Adrenal gland (tissue), 9 donors: ENCODE measurements at regions not wholly inside any gene's neighbourhood (a gene's known extent, or its start where the extent isn't known, plus 50 kb on each side); places are given as distances from the start of the nearest gene placed in this dataset.
"Not testable (repeated sequence)": the region's sequence is repeated elsewhere in the genome, so short reads cannot be mapped to it uniquely, and the experiment has no call there.

Experiments
- DNase-seq, 7 donors: peaks; one replicate each; pipeline ENCODE4 v3.0.0-alpha.2; 2019 to 2020
- H3K27ac ChIP-seq, 5 donors: fragments of 200-600 bp; sonication (generic) in 4 of 5; 1 replicate in 3 of 5; 2 replicates in 2 of 5; pipeline versions ENCODE4 v1.5.1 to v1.8.0; 2016 to 2020; ENCODE audit warnings: mild to moderate bottlenecking in 1 of 5
- H3K27me3 ChIP-seq: fragments of 200-600 bp; 2 replicates; pipeline ENCODE4 v1.8.0; 2021
- H3K36me3 ChIP-seq, 2 donors: fragments of 200-600 bp; replicated peaks in 1 of 2; 1 replicate in 1 of 2; 2 replicates in 1 of 2; pipeline versions ENCODE4 v1.5.1 to v1.8.0; 2018 to 2022
- H3K4me1 ChIP-seq, 2 donors: fragments of 200-600 bp; replicated peaks in 1 of 2; 1 replicate in 1 of 2; 2 replicates in 1 of 2; pipeline versions ENCODE4 v1.5.1 to v1.8.0; 2018 to 2021
- H3K4me3 ChIP-seq, 4 donors: fragments of 200-600 bp; sonication (generic) in 3 of 4; one replicate each; pipeline ENCODE4 v1.5.1; 2016 to 2018
- H3K9me3 ChIP-seq, 3 donors: fragments of 200-600 bp; sonication (generic) in 1 of 3; replicated peaks in 1 of 3; 1 replicate in 2 of 3; 2 replicates in 1 of 3; pipeline versions ENCODE4 v1.5.1 to v1.8.0; 2016 to 2021
- POLR2A ChIP-seq, 2 donors: fragments of 450-650 bp; IDR thresholded peaks; one replicate each; pipeline ENCODE4 v1.6.1; 2017; ENCODE audit warnings: antibody characterized with exemption in 2 of 2, mild to moderate bottlenecking in 2 of 2, moderate library complexity in 1 of 2
- WGBS, 4 donors: extraction: QIAGEN DNeasy Blood & Tissue Kit in 2 of 4; methylation state at CpG; one replicate each; pipeline versions ENCODE4 v1.1.5 to v1.1.7; 2013 to 2017; 5-methylcytosine and 5-hydroxymethylcytosine counted together
- intact Hi-C, 2 donors: fragments of 100-400 bp; cut with DNase I; formaldehyde crosslinking; loops; one replicate each; pipeline versions ENCODE4 v1.14.1 to v1.15.0; 2022 to 2023
- TF ChIP-seq, protein P1 (sequence below), 6 experiments: fragments of 450-650 bp in 4 of 6; fragments of 200-600 bp in 2 of 6; sonication (generic) in 1 of 6; IDR thresholded peaks; 1 replicate in 5 of 6; 2 replicates in 1 of 6; pipeline versions ENCODE4 v1.5.1 to v1.8.0; 2016 to 2021; ENCODE audit warnings: antibody characterized with exemption in 6 of 6, mild to moderate bottlenecking in 2 of 6, moderate library complexity in 1 of 6
- donor health status: healthy with polysubstance abuse.
- donor health status: Bipolar disorder and iron deficiency.
- donor health status: DM: yes; HTN: yes; CAD: no.
- donor health status: DM: no; HTN: no; CAD: no.
- donor health status: DM: no; HTN: no; CAD: no.

DNA sequence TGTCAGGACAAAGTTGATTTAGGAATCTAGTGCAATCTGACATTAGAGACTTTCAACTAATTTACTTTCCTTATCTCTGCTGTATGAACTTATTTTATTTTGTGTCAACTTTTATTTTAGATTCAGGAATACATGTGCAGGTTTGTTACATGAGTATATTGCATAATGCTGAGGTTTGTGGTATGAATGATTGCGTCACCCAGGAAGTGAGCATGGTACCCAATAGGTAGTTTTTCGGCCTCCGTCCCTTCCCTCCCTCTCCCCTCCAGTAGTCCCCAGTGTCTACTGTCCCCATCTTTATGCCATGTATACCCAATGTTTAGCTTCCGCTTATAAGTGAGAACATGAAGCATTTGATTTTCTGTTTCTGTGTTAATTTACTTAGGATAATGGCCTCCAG is 68.7 kb upstream of the TEX13D start:
- WGBS, 4 donors, result 73 to 82% (median 77%) methylated on average over 4 of the region's 4 CpGs
- H3K27me3 ChIP-seq, result peaks cover 7% of the 10 kb centered on the region
- no peaks in the 10 kb centered on the region for H3K9me3 ChIP-seq
- H3K27ac ChIP-seq, result no peak overlapping the region
- no peaks in the 10 kb centered on the region for H3K36me3 ChIP-seq
- H3K4me3 ChIP-seq, result no peak overlapping the region
- no peak for TF ChIP-seq POLR2A (IDR thresholded peaks at IDR 0.05)
- TF ChIP-seq, protein P1, sequence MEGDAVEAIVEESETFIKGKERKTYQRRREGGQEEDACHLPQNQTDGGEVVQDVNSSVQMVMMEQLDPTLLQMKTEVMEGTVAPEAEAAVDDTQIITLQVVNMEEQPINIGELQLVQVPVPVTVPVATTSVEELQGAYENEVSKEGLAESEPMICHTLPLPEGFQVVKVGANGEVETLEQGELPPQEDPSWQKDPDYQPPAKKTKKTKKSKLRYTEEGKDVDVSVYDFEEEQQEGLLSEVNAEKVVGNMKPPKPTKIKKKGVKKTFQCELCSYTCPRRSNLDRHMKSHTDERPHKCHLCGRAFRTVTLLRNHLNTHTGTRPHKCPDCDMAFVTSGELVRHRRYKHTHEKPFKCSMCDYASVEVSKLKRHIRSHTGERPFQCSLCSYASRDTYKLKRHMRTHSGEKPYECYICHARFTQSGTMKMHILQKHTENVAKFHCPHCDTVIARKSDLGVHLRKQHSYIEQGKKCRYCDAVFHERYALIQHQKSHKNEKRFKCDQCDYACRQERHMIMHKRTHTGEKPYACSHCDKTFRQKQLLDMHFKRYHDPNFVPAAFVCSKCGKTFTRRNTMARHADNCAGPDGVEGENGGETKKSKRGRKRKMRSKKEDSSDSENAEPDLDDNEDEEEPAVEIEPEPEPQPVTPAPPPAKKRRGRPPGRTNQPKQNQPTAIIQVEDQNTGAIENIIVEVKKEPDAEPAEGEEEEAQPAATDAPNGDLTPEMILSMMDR (IDR thresholded peaks at IDR 0.05), result no peak
- H3K4me1 ChIP-seq, result no peaks in the 10 kb centered on the region
- intact Hi-C loops, result no loop called here
- DNase-seq, result no peak

DNA sequence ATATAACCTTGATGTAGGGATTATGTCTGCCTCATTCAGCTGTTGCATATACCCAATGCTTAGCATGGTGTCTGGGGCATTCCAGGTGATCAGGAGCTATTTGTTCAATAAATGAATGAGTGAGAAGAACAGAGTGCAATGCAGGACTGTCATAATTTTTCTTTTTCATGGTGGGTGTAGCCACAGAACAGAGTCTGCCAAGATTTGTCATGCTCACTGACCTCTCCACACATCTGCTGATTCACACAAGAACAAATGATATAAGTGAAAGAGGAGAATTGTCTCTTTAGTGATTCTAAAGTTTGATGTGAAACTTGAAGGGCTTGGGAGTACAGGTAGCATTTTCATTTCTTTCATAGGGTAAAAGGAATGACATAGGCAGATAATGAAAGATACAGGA is 64.4 kb upstream of the TEX13D start:
- Histone ChIP-seq H3K9me3 (no peaks in the 10 kb centered on the region), H3K4me3 (no peak overlapping the region), H3K36me3 (no peaks in the 10 kb centered on the region), H3K4me1 (no peaks in the 10 kb centered on the region), H3K27ac (no peak overlapping the region), H3K27me3 (peaks cover 7% of the 10 kb centered on the region)
- no peak for DNase-seq
- intact Hi-C loops, result no loop called here
- no peak for TF ChIP-seq POLR2A (IDR thresholded peaks at IDR 0.05)
- TF ChIP-seq, protein P1 (IDR thresholded peaks at IDR 0.05), result no peak

DNA sequence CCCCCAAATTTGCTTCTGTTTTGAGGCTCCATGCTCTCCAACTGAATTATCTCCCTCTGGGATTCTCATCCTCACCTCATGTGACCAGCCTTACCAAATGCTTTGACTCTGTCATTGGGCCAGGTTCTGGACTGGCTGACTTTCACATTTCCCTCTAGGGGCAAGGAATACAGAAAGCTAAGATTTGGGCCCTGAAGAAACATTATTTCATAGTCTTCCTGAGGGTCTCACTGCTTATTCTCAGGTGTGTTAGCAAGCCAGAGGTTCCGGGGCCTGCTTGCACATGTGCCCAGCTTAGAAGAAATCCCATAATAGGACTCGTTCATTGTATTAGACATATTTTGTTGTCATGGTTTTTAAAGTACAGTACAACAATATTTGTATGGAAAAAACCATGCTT is 62.6 kb upstream of the TEX13D start:
- Histone ChIP-seq H3K27me3 (peaks cover 7% of the 10 kb centered on the region), H3K4me1 (no peaks in the 10 kb centered on the region), H3K9me3 (no peaks in the 10 kb centered on the region), H3K4me3 (no peak overlapping the region), H3K36me3 (no peaks in the 10 kb centered on the region), H3K27ac (no peak overlapping the region)
- TF ChIP-seq, protein P1 (IDR thresholded peaks at IDR 0.05), result no peak
- TF ChIP-seq POLR2A (IDR thresholded peaks at IDR 0.05), result no peak
- 75 to 94% (median 85%) methylated on average over 2 of the region's 2 CpGs for WGBS, 4 donors
- intact Hi-C loops, result no loop called here
- DNase-seq, result no peak

DNA sequence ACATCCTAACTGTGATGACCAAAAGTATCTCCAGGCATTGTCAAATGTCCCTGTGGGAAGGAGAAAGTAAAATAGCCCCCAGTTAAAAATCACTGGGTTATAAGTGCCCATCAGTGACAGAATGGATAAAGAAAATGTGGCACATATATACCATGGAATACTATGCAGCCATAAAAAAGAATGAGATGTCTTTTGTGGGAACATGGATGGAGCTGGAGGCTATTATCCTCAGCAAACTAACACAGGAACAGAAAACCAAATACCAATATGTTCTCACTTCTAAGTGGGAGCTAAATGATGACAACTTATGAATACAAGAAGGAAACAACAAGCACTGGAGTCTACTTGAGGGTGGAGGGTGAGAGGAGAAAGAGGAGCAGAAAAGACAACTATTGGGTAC is 60.9 kb upstream of the TEX13D start:
- H3K27ac ChIP-seq, H3K27me3 ChIP-seq, intact Hi-C loops, H3K9me3 ChIP-seq, DNase-seq, H3K4me1 ChIP-seq, H3K36me3 ChIP-seq, H3K4me3 ChIP-seq: not testable (repeated sequence)

DNA sequence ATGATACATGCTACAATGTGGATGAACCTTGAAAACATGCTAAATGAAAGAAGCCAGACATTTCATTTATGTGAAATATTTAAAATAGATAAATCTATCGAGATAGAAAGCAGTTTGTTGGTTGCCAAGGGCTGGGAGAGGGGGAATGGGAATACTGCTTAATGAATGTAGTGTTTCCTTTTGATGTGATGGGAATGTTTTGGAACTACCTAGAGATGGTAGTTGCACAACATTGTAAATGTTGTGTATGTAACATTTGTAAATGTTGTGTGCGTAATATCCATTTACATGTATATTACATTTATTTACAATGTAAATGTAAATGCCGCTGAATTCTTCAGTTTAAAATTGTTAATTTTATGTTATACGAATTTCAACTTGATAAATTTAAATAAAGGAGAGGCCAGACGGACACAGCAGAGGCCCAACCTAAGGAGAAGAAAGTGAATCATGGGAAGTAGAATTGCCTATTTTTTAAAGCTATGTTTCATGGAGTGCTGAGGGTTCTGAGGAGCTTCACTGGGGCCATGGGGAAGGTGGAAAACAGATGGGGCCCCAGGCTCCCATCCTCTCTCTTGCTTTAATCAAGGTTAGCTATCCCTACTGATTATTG is 60.0 kb upstream of the TEX13D start:
- intact Hi-C loops, result no loop called here
- no peak for DNase-seq
- Histone ChIP-seq H3K27ac (no peak overlapping the region), H3K4me3 (no peak overlapping the region), H3K27me3 (no peaks in the 10 kb centered on the region), H3K9me3 (no peaks in the 10 kb centered on the region), H3K4me1 (no peaks in the 10 kb centered on the region), H3K36me3 (no peaks in the 10 kb centered on the region)
- WGBS, 4 donors, result 74 to 85% (median 80%) methylated on average over 5 of the region's 5 CpGs
- no peak for TF ChIP-seq POLR2A (IDR thresholded peaks at IDR 0.05)
